Activated T-helper 9 cell treated with anti-CD3 and anti-CD28 coated beads, Interleukin-2, amount 50 U/mL, for 16 hours (primary cell): ENCODE measurements at regions not wholly inside any gene's neighbourhood (a gene's known extent, or its start where the extent isn't known, plus 50 kb on each side); places are given as distances from the start of the nearest gene placed in this dataset.

Source experiments
- DNase-seq: peaks from one replicate; pipeline ENCODE4 v3.0.0-alpha.2; 2020; ENCODE audit warnings: low read depth

- no peak for DNase-seq
Measured at GRCh38 chr4:182185491-182185890, 57.7 kb upstream of the TENM3 start.

- DNase-seq = no peak
Measured at GRCh38 chr4:182187674-182188073, 55.5 kb upstream of the TENM3 start.

GRCh38 chr4:182188622-182189021 is 54.6 kb upstream of the TENM3 start:
- DNase-seq = no peak

GRCh38 chr4:182189103-182189878 is 53.9 kb upstream of the TENM3 start:
- DNase-seq = no peak

GRCh38 chr4:182190306-182190705 is 52.9 kb upstream of the TENM3 start:
- no peak for DNase-seq

- DNase-seq = no peak
Measured at GRCh38 chr4:182192511-182193181, 50.6 kb upstream of the TENM3 start.

GRCh38 chr4:182193311-182193710 is 49.9 kb upstream of the TENM3 start:
- DNase-seq = no peak
